ENCODE measurements at regions not wholly inside any gene's neighbourhood (a gene's known extent, or its start where the extent isn't known, plus 50 kb on each side); places are given as distances from the start of the nearest gene placed in this dataset.

DNA sequence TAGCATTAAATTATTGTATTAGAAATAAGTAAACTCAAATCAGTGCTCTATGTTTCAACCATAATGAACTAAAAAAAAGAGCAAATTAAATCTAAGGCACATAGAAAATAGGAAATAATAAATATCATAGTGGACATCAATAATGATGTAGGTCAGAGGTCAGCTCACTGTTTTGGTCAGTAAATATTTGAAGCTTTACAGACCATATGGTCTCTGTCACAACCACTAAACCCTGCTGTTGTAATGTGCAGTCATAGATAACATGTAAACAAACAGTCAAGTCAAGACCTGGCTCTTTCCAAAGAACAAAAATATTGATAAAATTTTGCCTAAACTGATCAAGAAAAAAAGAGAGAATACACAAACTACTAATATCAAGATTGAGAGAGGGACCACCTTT, 615.0 kb downstream of the SH2D4B start:
- TF ChIP-seq, protein P1, sequence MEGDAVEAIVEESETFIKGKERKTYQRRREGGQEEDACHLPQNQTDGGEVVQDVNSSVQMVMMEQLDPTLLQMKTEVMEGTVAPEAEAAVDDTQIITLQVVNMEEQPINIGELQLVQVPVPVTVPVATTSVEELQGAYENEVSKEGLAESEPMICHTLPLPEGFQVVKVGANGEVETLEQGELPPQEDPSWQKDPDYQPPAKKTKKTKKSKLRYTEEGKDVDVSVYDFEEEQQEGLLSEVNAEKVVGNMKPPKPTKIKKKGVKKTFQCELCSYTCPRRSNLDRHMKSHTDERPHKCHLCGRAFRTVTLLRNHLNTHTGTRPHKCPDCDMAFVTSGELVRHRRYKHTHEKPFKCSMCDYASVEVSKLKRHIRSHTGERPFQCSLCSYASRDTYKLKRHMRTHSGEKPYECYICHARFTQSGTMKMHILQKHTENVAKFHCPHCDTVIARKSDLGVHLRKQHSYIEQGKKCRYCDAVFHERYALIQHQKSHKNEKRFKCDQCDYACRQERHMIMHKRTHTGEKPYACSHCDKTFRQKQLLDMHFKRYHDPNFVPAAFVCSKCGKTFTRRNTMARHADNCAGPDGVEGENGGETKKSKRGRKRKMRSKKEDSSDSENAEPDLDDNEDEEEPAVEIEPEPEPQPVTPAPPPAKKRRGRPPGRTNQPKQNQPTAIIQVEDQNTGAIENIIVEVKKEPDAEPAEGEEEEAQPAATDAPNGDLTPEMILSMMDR (conservative IDR thresholded peaks at IDR 0.05; ENCODE audit: low read depth, low read length) = no peak
- TF ChIP-seq BHLHE40 (IDR thresholded peaks at IDR 0.05; ENCODE audit: low read depth, low read length) (no peak), RFX5 (IDR thresholded peaks at IDR 0.05; ENCODE audit: low read depth, low read length) (no peak), POLR2A (IDR thresholded peaks at IDR 0.05; ENCODE audit: low read depth, low read length) (no peak), RCOR1 (IDR thresholded peaks at IDR 0.05; ENCODE audit: insufficient replicate concordance, low read length) (no peak)
- TF ChIP-seq, protein P2, sequence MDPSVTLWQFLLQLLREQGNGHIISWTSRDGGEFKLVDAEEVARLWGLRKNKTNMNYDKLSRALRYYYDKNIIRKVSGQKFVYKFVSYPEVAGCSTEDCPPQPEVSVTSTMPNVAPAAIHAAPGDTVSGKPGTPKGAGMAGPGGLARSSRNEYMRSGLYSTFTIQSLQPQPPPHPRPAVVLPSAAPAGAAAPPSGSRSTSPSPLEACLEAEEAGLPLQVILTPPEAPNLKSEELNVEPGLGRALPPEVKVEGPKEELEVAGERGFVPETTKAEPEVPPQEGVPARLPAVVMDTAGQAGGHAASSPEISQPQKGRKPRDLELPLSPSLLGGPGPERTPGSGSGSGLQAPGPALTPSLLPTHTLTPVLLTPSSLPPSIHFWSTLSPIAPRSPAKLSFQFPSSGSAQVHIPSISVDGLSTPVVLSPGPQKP (IDR thresholded peaks at IDR 0.05; ENCODE audit: borderline replicate concordance, low read depth, low read length) = no peak

Data from IMR-90 (cell line).